ENCODE measurements at regions not wholly inside any gene's neighbourhood (a gene's known extent, or its start where the extent isn't known, plus 50 kb on each side); places are given as distances from the start of the nearest gene placed in this dataset.

GRCh38 chr12:126347421-126347820, 1282.2 kb downstream of the AACS start:
- H3K36me3 ChIP-seq, result no peaks in the 10 kb centered on the region
- DNase-seq (ENCODE audit: low read depth in 1 of 2, low spot score in 1 of 2), result no peak
- H3K27me3 ChIP-seq, result no peaks in the 10 kb centered on the region
- H3K9me3 ChIP-seq (ENCODE audit: low read depth), result no peaks in the 10 kb centered on the region
- no peak for TF ChIP-seq CTCF (IDR thresholded peaks at IDR 0.05; ENCODE audit: low read depth, low read length)
- no peaks in the 10 kb centered on the region for H3K4me1 ChIP-seq (ENCODE audit: low read depth)
- no peak overlapping the region for H3K27ac ChIP-seq
- no peak overlapping the region for H3K4me3 ChIP-seq

GRCh38 chr12:126349383-126349782, 1284.1 kb downstream of the AACS start:
- no peak overlapping the region for H3K4me3 ChIP-seq
- no peak overlapping the region for H3K27ac ChIP-seq
- H3K27me3 ChIP-seq, result no peaks in the 10 kb centered on the region
- H3K9me3 ChIP-seq (ENCODE audit: low read depth), result no peaks in the 10 kb centered on the region
- no peaks in the 10 kb centered on the region for H3K4me1 ChIP-seq (ENCODE audit: low read depth)
- no peak for DNase-seq (ENCODE audit: low read depth in 1 of 2, low spot score in 1 of 2)
- TF ChIP-seq CTCF (IDR thresholded peaks at IDR 0.05; ENCODE audit: low read depth, low read length), result no peak
- H3K36me3 ChIP-seq, result no peaks in the 10 kb centered on the region

GRCh38 chr12:126353604-126354003, 1288.4 kb downstream of the AACS start:
- TF ChIP-seq CTCF (IDR thresholded peaks at IDR 0.05; ENCODE audit: low read depth, low read length), result no peak
- H3K4me1 ChIP-seq (ENCODE audit: low read depth), result no peaks in the 10 kb centered on the region
- H3K9me3 ChIP-seq (ENCODE audit: low read depth), result no peaks in the 10 kb centered on the region
- no peak overlapping the region for H3K27ac ChIP-seq
- H3K4me3 ChIP-seq, result no peak overlapping the region
- no peaks in the 10 kb centered on the region for H3K36me3 ChIP-seq
- peak in 1 of 2 donors; percentile 48 for DNase-seq (ENCODE audit: low read depth in 1 of 2, low spot score in 1 of 2)
- H3K27me3 ChIP-seq, result no peaks in the 10 kb centered on the region

GRCh38 chr12:126354633-126355032, 1289.4 kb downstream of the AACS start:
- no peak for TF ChIP-seq CTCF (IDR thresholded peaks at IDR 0.05; ENCODE audit: low read depth, low read length)

GRCh38 chr12:126355346-126355745, 1290.1 kb downstream of the AACS start:
- no peak for TF ChIP-seq CTCF (IDR thresholded peaks at IDR 0.05; ENCODE audit: low read depth, low read length)
- H3K4me3 ChIP-seq, result no peak overlapping the region
- no peaks in the 10 kb centered on the region for H3K36me3 ChIP-seq
- DNase-seq (ENCODE audit: low read depth in 1 of 2, low spot score in 1 of 2), result no peak
- H3K4me1 ChIP-seq (ENCODE audit: low read depth), result no peaks in the 10 kb centered on the region
- no peaks in the 10 kb centered on the region for H3K27me3 ChIP-seq
- H3K9me3 ChIP-seq (ENCODE audit: low read depth), result no peaks in the 10 kb centered on the region
- no peak overlapping the region for H3K27ac ChIP-seq

More at GRCh38 chr12:126354633-126355032, 1289.4 kb downstream of the AACS start:
- DNase-seq (ENCODE audit: low read depth in 1 of 2, low spot score in 1 of 2), result no peak
- Histone ChIP-seq H3K27ac (no peak overlapping the region), H3K36me3 (no peaks in the 10 kb centered on the region), H3K4me1 (ENCODE audit: low read depth) (no peaks in the 10 kb centered on the region), H3K9me3 (ENCODE audit: low read depth) (no peaks in the 10 kb centered on the region), H3K27me3 (no peaks in the 10 kb centered on the region), H3K4me3 (no peak overlapping the region)

- H3K36me3 ChIP-seq, result no peaks in the 10 kb centered on the region
- no peak for TF ChIP-seq CTCF (IDR thresholded peaks at IDR 0.05; ENCODE audit: low read depth, low read length)
- H3K9me3 ChIP-seq (ENCODE audit: low read depth), result no peaks in the 10 kb centered on the region
- H3K27me3 ChIP-seq, result no peaks in the 10 kb centered on the region
- no peak overlapping the region for H3K4me3 ChIP-seq
- no peaks in the 10 kb centered on the region for H3K4me1 ChIP-seq (ENCODE audit: low read depth)
- no peak for DNase-seq (ENCODE audit: low read depth in 1 of 2, low spot score in 1 of 2)
- H3K27ac ChIP-seq, result no peak overlapping the region
Measured at GRCh38 chr12:126358806-126359205, 1293.6 kb downstream of the AACS start.
